PC-9 (cell line): ENCODE measurements at regions not wholly inside any gene's neighbourhood (a gene's known extent, or its start where the extent isn't known, plus 50 kb on each side); places are given as distances from the start of the nearest gene placed in this dataset.
A peak's percentile ranks its signal among the peaks of the same experiment; 100 is the strongest.

ENCODE experiments used
- BruUV-seq: library from RNA; stranded (reverse); fragments of 400-500 nt; replicated peaks from 2 replicates; lab custom pipeline; 2021; lab: Mats Ljungman, UMichigan
- CTCF ChIA-PET: fragments of 300-600 bp; sonication (Branson Sonifier 250); formaldehyde crosslinking; loops from one replicate; lab custom pipeline; 2022; ENCODE audit warnings: antibody characterized with exemption; lab: Charles Lee
- POLR2A ChIA-PET: fragments of 300-600 bp; sonication (Branson Sonifier 250); formaldehyde crosslinking; loops from one replicate; lab custom pipeline; 2022; ENCODE audit warnings: antibody characterized with exemption; ENCODE audit not compliant: unreplicated experiment; lab: Charles Lee
- DNase-seq, 2 experiments: peaks; one replicate each; pipeline versions ENCODE4 v3.0.0 to v3.0.0-alpha.2; 2015 to 2022; ENCODE audit warnings: mixed read lengths in 1 of 2
- H2AFZ ChIP-seq: fragments of 200-600 bp; sonication (generic); 2 replicates; pipeline ENCODE4 v1.8.1; 2017; ENCODE audit warnings: antibody characterized with exemption
- H3F3A ChIP-seq: fragments of 200-600 bp; sonication (generic); 2 replicates; pipeline ENCODE4 v1.8.1; 2017; ENCODE audit warnings: antibody characterized with exemption, mild to moderate bottlenecking, low read depth; ENCODE audit not compliant: insufficient read depth
- H3K27ac ChIP-seq: fragments of 200-600 bp; sonication (generic); 2 replicates; pipeline ENCODE4 v1.6.1; 2016; ENCODE audit warnings: mixed run types
- H3K27me3 ChIP-seq: fragments of 200-600 bp; sonication (generic); 2 replicates; pipeline ENCODE4 v1.6.1; 2016; ENCODE audit warnings: low read depth, mixed run types; ENCODE audit not compliant: insufficient read depth
- H3K36me3 ChIP-seq: fragments of 200-600 bp; sonication (generic); 2 replicates; pipeline ENCODE4 v1.6.1; 2016; ENCODE audit warnings: low read depth, mixed run types
- H3K4me1 ChIP-seq: fragments of 200-600 bp; sonication (generic); replicated peaks from 2 replicates; pipeline ENCODE4 v1.6.1; 2016; ENCODE audit warnings: mixed run types; ENCODE audit not compliant: insufficient read depth
- H3K4me2 ChIP-seq: fragments of 200-600 bp; sonication (generic); 2 replicates; pipeline ENCODE4 v1.6.1; 2017; ENCODE audit warnings: mixed run types
- H3K4me3 ChIP-seq: fragments of 200-600 bp; sonication (generic); 2 replicates; pipeline ENCODE4 v1.6.1; 2016; ENCODE audit warnings: mixed run types
- H3K79me2 ChIP-seq: fragments of 200-600 bp; sonication (generic); 2 replicates; pipeline ENCODE4 v1.6.1; 2017; ENCODE audit warnings: low read depth, mixed run types
- H3K9me2 ChIP-seq: fragments of 200-600 bp; sonication (generic); 2 replicates; pipeline ENCODE4 v1.8.1; 2017; ENCODE audit warnings: mild to moderate bottlenecking; ENCODE audit not compliant: insufficient read depth
- H3K9me3 ChIP-seq: fragments of 200-600 bp; sonication (generic); 2 replicates; pipeline ENCODE4 v1.8.1; 2016; ENCODE audit warnings: low read depth; ENCODE audit not compliant: insufficient read depth
- H4K20me1 ChIP-seq: fragments of 200-600 bp; sonication (generic); 2 replicates; pipeline ENCODE4 v1.8.1; 2017; ENCODE audit not compliant: insufficient read depth
- CTCF ChIP-seq: fragments of 200-600 bp; sonication (generic); conservative IDR thresholded peaks from 2 replicates; pipeline ENCODE4 v1.6.1; 2017; ENCODE audit warnings: mixed run types, antibody characterized with exemption, mild to moderate bottlenecking, moderate library complexity
- EZH2 ChIP-seq: fragments of 200-600 bp; sonication (generic); IDR thresholded peaks from 2 replicates; pipeline ENCODE4 v1.8.0; 2017; ENCODE audit warnings: antibody characterized with exemption, low read depth
- intact Hi-C: fragments of 100-400 bp; cut with micrococcal nuclease; formaldehyde crosslinking; loops from one replicate; pipeline ENCODE4 v1.10.0; 2022; ENCODE audit not compliant: unreplicated experiment

- Histone ChIP-seq H3K9me2 (no peaks in the 10 kb centered on the region), H3K4me3 (no peak overlapping the region), H3K27ac (no peak overlapping the region), H3K27me3 (no peaks in the 10 kb centered on the region), H2AFZ (no peak overlapping the region), H3K79me2 (no peaks in the 10 kb centered on the region), H3K36me3 (no peaks in the 10 kb centered on the region), H3K9me3 (no peaks in the 10 kb centered on the region), H3K4me1 (no peaks in the 10 kb centered on the region), H4K20me1 (no peaks in the 10 kb centered on the region), H3F3A (no peaks in the 10 kb centered on the region), H3K4me2 (no peak overlapping the region)
- BruUV-seq: no TSS peak
- no peak for DNase-seq
- no peak for TF ChIP-seq CTCF
- no peak for TF ChIP-seq EZH2
- ChIA-PET CTCF (no interaction called here), POLR2A (no interaction called here)
- intact Hi-C loops: no loop called here
Measured at GRCh38 chr4:60590116-60590515, 610.0 kb upstream of the ADGRL3 start.

- Histone ChIP-seq H3F3A (no peaks in the 10 kb centered on the region), H3K4me3 (no peak overlapping the region), H3K4me2 (no peak overlapping the region), H3K4me1 (no peaks in the 10 kb centered on the region), H3K36me3 (no peaks in the 10 kb centered on the region), H3K9me2 (no peaks in the 10 kb centered on the region), H3K79me2 (no peaks in the 10 kb centered on the region), H3K9me3 (no peaks in the 10 kb centered on the region), H3K27me3 (no peaks in the 10 kb centered on the region), H3K27ac (no peak overlapping the region), H2AFZ (no peak overlapping the region), H4K20me1 (no peaks in the 10 kb centered on the region)
- intact Hi-C loops: loop anchor here (2.0 kb wide), 1 partner anchor 19 kb away; no protein-coding TSS in a partner anchor
- POLR2A ChIA-PET: no interaction called here
- BruUV-seq: no TSS peak
- CTCF ChIA-PET: no interaction called here
- no peak for DNase-seq
- TF ChIP-seq EZH2 (no peak), CTCF (no peak)
Measured at GRCh38 chr4:60605646-60606354, 594.3 kb upstream of the ADGRL3 start.

- ChIA-PET CTCF (no interaction called here), POLR2A (no interaction called here)
- H2AFZ ChIP-seq: no peak overlapping the region
- no peaks in the 10 kb centered on the region for H3K9me2 ChIP-seq
- peak overlapping the region; percentile 23; the same call in 1 of the 2 replicates for H3K4me2 ChIP-seq
- H3F3A ChIP-seq: no peaks in the 10 kb centered on the region
- no peak for TF ChIP-seq CTCF
- no peak for TF ChIP-seq EZH2
- intact Hi-C loops: no loop called here
- no peaks in the 10 kb centered on the region for H3K79me2 ChIP-seq
- H4K20me1 ChIP-seq: no peaks in the 10 kb centered on the region
- H3K27me3 ChIP-seq: no peaks in the 10 kb centered on the region
- no TSS peak for BruUV-seq
- H3K27ac ChIP-seq: peak overlapping the region; percentile 50
- no peaks in the 10 kb centered on the region for H3K9me3 ChIP-seq
- no peak overlapping the region for H3K4me3 ChIP-seq
- H3K36me3 ChIP-seq: no peaks in the 10 kb centered on the region
- peak; percentile 71 to 75 for DNase-seq
- H3K4me1 ChIP-seq: no peaks in the 10 kb centered on the region
Measured at GRCh38 chr4:60611762-60612496, 588.2 kb upstream of the ADGRL3 start.
